AG04449 (cell line): ENCODE measurements at regions not wholly inside any gene's neighbourhood (a gene's known extent, or its start where the extent isn't known, plus 50 kb on each side); places are given as distances from the start of the nearest gene placed in this dataset.

ENCODE experiments used
- CTCF ChIA-PET: fragments of 350-600 bp; formaldehyde crosslinking; extraction: SDS; loops from one replicate; lab custom pipeline; 2021; ENCODE audit warnings: antibody characterized with exemption; lab: Yijun Ruan, JAX
- POLR2A ChIA-PET: fragments of 400-600, 350-600 bp; formaldehyde crosslinking; extraction: SDS; loops from one replicate; lab custom pipeline; 2020; ENCODE audit warnings: antibody characterized with exemption, inconsistent platforms; lab: Yijun Ruan, JAX
- DNase-seq: peaks from one replicate; pipeline ENCODE4 v3.0.0-alpha.2; 2010; ENCODE audit warnings: low read depth, low spot score
- H3K4me3 ChIP-seq: 2 replicates; pipeline ENCODE4 v1.5.1; 2011; ENCODE audit warnings: low read depth, mild to moderate bottlenecking, control low read depth, low read length
- CTCF ChIP-seq: IDR thresholded peaks from one replicate; pipeline ENCODE4 v1.5.1; 2011; ENCODE audit warnings: mild to moderate bottlenecking, moderate library complexity, low read length, control low read depth, inconsistent platforms; ENCODE audit not compliant: insufficient read depth; ENCODE audit errors: missing control alignments

- CTCF ChIA-PET, result no interaction called here
- POLR2A ChIA-PET, result no interaction called here
- DNase-seq, result no peak
- H3K4me3 ChIP-seq, result no peak overlapping the region
- no peak for TF ChIP-seq CTCF
These were observed 152.4 kb downstream of the KIF26A start for GRCh38 chr14:104290756-104291122.

DNA sequence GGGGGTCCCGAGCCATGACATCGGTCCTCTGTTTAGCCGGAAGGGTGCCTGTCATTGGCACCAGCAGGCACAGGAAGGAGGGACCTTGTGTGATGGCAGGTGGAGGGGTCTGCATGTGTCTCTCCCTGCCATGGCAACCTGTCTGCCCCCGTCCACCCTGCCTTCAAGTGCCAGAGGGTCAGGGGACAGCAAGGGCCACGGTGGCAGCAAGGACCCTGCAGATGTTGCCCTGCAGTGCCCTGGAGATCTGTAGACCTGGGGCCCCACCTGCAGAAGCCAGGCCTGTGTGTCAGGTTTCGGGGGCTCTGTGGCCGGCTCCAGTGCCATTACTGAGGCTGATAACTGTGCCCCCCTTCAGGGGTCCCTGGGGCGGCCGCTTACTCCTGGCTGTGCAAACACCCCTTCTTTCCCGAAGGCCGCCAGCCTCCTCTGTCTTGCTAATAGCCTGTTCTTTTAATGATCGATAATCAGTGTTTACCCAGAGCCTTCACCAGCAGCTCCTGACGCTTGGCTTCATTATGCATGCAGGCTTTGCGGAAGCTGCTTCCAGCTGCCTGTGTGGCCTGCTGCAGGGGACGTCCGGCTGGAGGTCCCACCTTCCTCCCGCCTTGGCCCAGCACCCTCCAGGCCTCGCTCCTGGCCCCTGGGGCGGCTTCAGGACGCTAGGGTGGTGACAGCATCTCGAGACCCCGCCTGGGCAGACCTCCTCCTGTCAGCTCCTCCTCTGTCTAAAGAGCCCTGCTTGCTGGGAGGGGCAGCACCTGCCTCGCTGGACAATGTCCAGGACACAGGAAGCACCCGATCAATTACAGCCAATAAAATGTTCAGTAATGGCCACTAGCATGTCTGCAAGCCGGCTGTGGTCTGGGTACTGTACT, 153.0 kb downstream of the KIF26A start:
- H3K4me3 ChIP-seq, result no peak overlapping the region
- TF ChIP-seq CTCF, result no peak
- ChIA-PET CTCF (no interaction called here), POLR2A (no interaction called here)
- DNase-seq, result no peak

DNA sequence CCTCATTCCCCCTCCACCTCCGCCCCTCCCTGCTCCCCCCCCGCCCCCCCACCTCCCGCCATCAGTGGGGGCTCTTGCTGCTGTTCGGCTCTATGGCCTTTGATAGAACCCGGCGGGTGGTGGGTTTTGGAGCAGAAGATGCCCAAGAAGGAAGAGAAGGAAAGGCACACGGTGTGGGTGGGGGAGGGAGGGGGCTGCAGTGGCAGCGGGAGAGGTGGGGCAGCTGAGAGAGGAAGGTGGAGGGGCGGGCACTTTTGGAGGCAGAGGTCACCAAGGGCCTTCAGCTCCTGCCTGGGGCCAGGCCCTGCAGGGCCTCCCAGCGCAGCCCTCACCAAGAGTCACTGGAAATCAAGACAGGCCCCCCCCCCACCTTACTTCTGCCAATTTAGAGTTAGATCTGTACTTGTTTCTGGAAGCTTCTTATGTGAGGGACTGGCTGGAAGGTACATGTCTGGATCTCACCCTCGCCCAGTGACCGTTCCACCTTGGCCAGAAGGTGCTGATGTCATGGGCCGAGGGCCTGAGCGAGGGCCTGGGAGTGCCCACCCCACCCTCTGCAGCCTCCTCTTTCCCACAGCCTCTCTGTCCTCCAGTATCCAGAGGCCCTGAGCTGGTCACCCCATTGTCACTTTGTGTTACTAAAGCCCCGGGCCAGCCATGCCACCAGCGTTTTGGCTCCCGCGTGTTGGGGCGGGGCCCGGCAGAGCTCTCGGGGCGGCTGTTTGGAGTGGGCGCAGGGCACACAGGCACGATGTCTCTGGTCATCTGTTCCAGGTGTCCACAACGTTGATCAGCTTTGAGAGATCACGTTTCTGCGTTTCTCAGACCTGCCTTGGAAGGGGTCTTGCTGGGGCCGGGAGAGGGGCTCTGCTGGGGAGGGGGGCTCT, 153.9 kb downstream of the KIF26A start:
- no peak for TF ChIP-seq CTCF
- ChIA-PET CTCF (no interaction called here), POLR2A (no interaction called here)
- H3K4me3 ChIP-seq, result no peak overlapping the region
- DNase-seq, result no peak

DNA sequence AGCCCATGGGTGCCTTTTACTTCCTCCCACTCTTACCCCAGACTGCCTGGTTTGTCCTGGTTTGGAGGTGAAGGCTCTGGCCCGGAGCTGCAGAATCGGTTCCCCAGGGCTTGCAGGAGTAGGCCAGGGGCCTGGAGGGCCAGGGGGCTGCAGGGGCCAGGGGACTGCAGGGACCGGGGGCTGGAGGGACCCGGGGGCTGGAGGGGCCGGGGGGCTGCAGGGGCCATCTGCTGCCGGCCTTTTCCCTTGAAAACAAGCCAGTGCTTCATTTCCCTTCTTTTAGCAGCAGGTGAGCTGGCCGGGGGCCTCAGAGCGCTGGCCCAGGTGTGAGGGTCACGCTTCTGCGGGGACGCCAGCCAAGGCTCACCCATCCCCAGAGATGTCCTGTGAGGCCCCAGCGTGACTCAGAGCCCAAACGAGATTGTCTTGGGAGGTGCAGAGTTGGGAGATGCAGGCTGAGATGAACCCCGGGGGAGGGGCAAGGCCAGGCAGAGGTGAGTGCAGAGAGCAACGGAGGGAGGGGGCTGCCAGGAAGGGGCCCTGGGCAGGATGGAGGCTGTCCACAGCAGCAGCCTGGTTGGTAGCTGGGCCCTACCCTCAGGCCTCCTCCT, 154.9 kb downstream of the KIF26A start:
- DNase-seq, result no peak
- CTCF ChIA-PET, result no interaction called here
- no peak for TF ChIP-seq CTCF
- POLR2A ChIA-PET, result no interaction called here
- no peak overlapping the region for H3K4me3 ChIP-seq

DNA sequence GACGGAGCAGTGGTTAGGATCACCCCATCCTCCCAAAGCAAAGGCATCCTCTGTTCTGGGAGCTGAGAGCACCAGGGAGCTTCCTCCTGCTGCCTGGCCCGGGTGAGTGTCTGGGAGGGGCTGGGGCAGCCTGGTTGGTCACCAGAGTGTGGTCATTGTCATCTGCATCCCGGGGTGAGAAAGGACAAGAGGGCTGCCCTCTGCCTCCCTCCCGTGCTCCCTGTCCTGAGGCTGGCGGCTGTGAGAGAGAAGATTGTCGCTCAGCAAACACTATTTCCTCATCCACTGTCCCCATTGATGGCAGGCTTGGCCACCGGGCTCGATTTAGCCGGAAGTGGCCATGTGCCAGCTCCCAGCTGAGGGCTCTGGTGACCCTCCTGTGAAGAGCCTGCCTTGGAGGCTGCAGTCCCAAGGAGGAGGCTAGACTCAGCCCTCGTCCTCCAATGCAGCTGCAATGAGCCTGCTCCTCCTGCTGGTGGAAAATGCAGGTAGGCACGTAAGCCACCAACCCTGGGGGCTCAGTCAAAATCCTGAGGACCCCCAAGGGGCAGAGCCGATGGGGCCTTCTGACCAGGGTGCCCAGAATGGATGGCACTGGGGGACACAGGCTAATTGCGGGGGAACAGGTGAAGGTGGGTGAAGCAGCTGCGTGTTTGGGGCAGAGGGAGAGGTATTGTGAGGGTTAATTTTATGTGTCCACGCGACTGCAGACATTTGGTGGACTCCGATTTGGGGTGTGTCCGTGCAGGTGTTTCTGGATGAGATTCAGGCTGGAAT, 155.7 kb downstream of the KIF26A start:
- no peak overlapping the region for H3K4me3 ChIP-seq
- CTCF ChIA-PET, result no interaction called here
- no peak for TF ChIP-seq CTCF
- no peak for DNase-seq
- POLR2A ChIA-PET, result no interaction called here
